ENCODE measurements at regions not wholly inside any gene's neighbourhood (a gene's known extent, or its start where the extent isn't known, plus 50 kb on each side); places are given as distances from the start of the nearest gene placed in this dataset.

DNA sequence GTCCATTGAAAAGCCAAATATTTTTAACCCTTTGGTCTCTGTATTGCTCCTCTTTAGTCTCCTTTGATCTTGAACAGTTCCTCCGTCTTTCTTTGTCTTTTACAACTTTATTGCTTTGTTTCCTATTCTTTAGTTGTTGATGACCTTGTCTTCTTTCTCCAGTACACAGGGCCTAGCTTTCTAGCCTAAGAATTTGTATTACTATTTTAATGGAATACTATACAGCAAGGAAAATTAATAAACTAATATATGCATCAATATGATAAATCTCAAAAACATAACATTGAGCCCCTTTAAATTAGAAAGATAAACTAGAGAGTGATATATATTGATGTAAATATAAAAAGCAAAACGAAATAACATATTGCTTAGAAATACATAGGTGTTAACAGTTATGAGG is 88.7 kb downstream of the NR1D2 start:
- POLR2A ChIA-PET, result no interaction called here
- Mint-ChIP-seq H3K27me3 (peaks cover 0 to 7% (median 0%) of the 10 kb centered on the region in 5 donors), H3K9me3 (peaks cover 0 to 22% (median 5%) of the 10 kb centered on the region in 9 donors), H3K27ac (no peak overlapping the region), H3K36me3 (peaks cover 0 to 6% (median 5%) of the 10 kb centered on the region in 3 donors), H3K4me3 (no peak overlapping the region), H3K4me1 (no peaks in the 10 kb centered on the region)
- no peak for DNase-seq
- ATAC-seq, result no peak

GRCh38 chr3:24034464-24034863 is 89.4 kb downstream of the NR1D2 start:
- Mint-ChIP-seq H3K4me3 (no peak overlapping the region), H3K4me1 (no peaks in the 10 kb centered on the region), H3K36me3 (peaks cover 0 to 6% (median 5%) of the 10 kb centered on the region in 3 donors), H3K27me3 (peaks cover 0 to 7% (median 0%) of the 10 kb centered on the region in 5 donors), H3K9me3 (peaks cover 0 to 22% (median 5%) of the 10 kb centered on the region in 9 donors), H3K27ac (no peak overlapping the region)
- POLR2A ChIA-PET, result interaction anchor here (0.7 kb wide), 1 partner anchor 15 kb away, joined by 8 read pairs; no protein-coding TSS in a partner anchor
- no peak for ATAC-seq
- DNase-seq, result no peak

- Mint-ChIP-seq H3K9me3 (peaks cover 0 to 12% (median 2%) of the 10 kb centered on the region in 9 donors), H3K36me3 (no peaks in the 10 kb centered on the region), H3K27ac (no peak overlapping the region), H3K27me3 (peaks cover 0 to 5% (median 0%) of the 10 kb centered on the region in 5 donors), H3K4me1 (no peaks in the 10 kb centered on the region), H3K4me3 (no peak overlapping the region)
- POLR2A ChIA-PET, result no interaction called here
- ATAC-seq, result no peak
- DNase-seq, result no peak
Measured at GRCh38 chr3:24037971-24038370, 92.9 kb downstream of the NR1D2 start.

DNA sequence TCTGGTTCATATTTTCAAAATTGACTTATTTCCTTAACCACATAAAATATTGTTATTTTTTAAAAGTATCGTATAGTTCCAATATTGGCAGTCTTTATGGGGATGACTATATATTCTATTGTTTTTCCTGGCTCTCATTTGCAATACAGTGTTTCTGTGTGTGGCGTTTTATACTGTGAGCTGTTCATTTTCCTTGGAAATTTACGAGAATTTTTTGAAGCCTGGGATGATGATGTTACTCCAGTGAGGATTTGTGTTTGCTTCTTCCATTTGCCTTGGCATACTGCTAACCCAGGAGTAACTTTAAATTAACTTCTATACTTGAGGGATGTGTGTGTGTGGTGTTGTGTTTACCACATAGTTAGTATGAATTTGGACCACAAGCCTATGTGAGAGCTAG is 95.2 kb downstream of the NR1D2 start:
- Mint-ChIP-seq H3K4me3 (no peak overlapping the region), H3K27ac (peak overlapping the region in 1 of 10 donors; percentile 6), H3K4me1 (no peaks in the 10 kb centered on the region), H3K9me3 (no peaks in the 10 kb centered on the region), H3K27me3 (peaks cover 0 to 3% (median 2%) of the 10 kb centered on the region in 5 donors), H3K36me3 (no peaks in the 10 kb centered on the region)
- ATAC-seq (no peak), DNase-seq (no peak)
- POLR2A ChIA-PET, result no interaction called here

DNA sequence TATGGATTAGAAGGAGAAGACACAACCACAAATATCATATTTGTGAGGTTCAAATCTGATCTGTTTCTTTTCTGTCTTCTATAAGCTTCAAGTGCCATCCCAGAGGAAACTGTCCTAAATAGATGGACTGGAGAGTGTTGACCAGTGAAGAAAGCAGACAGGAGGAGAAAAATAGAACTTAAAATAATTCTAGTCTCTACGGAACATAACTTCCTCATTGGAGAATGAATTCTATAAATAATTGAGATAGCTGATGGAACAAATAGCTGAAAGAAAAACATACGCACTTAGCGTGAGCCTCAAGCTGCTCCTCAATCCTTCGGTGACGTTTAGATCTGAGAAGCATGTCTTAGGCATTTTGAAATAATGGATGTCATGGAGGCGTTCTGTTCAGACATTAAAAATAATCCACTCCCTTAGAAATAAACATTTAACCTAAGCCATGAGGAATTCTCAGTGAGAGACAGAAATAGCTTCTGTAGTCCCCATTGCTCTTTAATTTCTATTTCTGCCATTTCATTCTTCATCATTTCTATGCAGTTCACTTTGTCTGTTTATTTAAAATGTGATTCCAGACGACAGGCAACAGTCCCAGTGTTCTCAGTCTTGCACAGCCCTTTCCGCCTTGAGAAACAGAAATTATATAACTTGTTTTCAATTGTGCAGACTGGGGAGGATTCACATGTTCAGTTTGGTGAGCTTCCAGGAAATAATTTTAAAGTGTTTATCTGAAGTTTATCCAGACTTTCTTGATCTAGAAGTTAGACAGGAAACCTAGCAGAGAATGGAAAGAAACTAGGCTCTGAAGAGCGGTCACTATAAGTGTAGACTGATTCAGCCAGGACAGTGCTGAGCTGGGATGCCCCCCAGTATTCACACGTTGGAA is 97.3 kb downstream of the NR1D2 start:
- POLR2A ChIA-PET, result no interaction called here
- Mint-ChIP-seq H3K4me3 (no peak overlapping the region), H3K27ac (no peak overlapping the region), H3K27me3 (peaks cover 0 to 7% (median 0%) of the 10 kb centered on the region in 5 donors), H3K4me1 (no peaks in the 10 kb centered on the region), H3K36me3 (no peaks in the 10 kb centered on the region), H3K9me3 (no peaks in the 10 kb centered on the region)
- ATAC-seq (no peak), DNase-seq (no peak)

GRCh38 chr3:24043168-24043567 is 98.1 kb downstream of the NR1D2 start:
- Mint-ChIP-seq H3K36me3 (no peaks in the 10 kb centered on the region), H3K4me1 (no peaks in the 10 kb centered on the region), H3K27me3 (peaks cover 0 to 7% (median 0%) of the 10 kb centered on the region in 5 donors), H3K9me3 (no peaks in the 10 kb centered on the region), H3K4me3 (no peak overlapping the region), H3K27ac (no peak overlapping the region)
- DNase-seq (no peak), ATAC-seq (no peak)
- POLR2A ChIA-PET, result no interaction called here

DNA sequence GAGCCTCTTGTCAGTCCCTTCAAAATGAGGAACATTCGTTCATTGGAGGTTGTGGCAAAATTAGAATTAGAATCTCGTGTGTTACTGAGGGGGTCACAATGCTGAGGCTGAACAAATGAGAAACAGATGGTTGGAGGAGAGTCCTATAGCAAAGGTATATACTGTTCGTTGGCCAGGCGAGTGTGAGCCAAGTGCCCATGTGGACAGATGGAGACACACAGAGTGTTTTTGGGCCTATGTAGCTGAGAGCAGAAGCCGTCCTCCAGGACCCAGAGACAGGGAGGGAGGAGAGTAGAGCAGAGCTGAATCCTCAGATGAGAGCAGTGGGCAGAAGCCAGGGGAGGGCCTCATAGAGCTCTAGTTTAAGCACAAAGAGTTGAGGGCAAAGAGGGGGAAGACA is 98.9 kb downstream of the NR1D2 start:
- H3K27me3 Mint-ChIP-seq, result peaks cover 0 to 7% (median 0%) of the 10 kb centered on the region in 5 donors

GRCh38 chr3:24046214-24046613 is 101.1 kb downstream of the NR1D2 start:
- H3K36me3 Mint-ChIP-seq, result no peaks in the 10 kb centered on the region
- peaks cover 0 to 10% (median 0%) of the 10 kb centered on the region in 5 donors for H3K27me3 Mint-ChIP-seq
- no peaks in the 10 kb centered on the region for H3K4me1 Mint-ChIP-seq
- H3K9me3 Mint-ChIP-seq, result peaks cover 0 to 3% (median 0%) of the 10 kb centered on the region in 9 donors
- DNase-seq (no peak), ATAC-seq (no peak)
- POLR2A ChIA-PET, result no interaction called here
- no peak overlapping the region for H3K27ac Mint-ChIP-seq
- H3K4me3 Mint-ChIP-seq, result no peak overlapping the region

More for the DNA sequence above, 98.9 kb downstream of the NR1D2 start:
- Mint-ChIP-seq H3K36me3 (no peaks in the 10 kb centered on the region), H3K4me1 (no peaks in the 10 kb centered on the region), H3K27ac (no peak overlapping the region), H3K4me3 (no peak overlapping the region), H3K9me3 (no peaks in the 10 kb centered on the region)
- DNase-seq (no peak), ATAC-seq (no peak)
- POLR2A ChIA-PET, result no interaction called here

- peaks cover 0 to 10% (median 0%) of the 10 kb centered on the region in 5 donors for H3K27me3 Mint-ChIP-seq
- ATAC-seq (no peak), DNase-seq (no peak)
- H3K27ac Mint-ChIP-seq, result no peak overlapping the region
- H3K4me1 Mint-ChIP-seq, result no peaks in the 10 kb centered on the region
- peaks cover 0 to 3% (median 0%) of the 10 kb centered on the region in 9 donors for H3K9me3 Mint-ChIP-seq
- no peak overlapping the region for H3K4me3 Mint-ChIP-seq
- POLR2A ChIA-PET, result no interaction called here
- no peaks in the 10 kb centered on the region for H3K36me3 Mint-ChIP-seq
Measured at GRCh38 chr3:24047513-24047912, 102.4 kb downstream of the NR1D2 start.

DNA sequence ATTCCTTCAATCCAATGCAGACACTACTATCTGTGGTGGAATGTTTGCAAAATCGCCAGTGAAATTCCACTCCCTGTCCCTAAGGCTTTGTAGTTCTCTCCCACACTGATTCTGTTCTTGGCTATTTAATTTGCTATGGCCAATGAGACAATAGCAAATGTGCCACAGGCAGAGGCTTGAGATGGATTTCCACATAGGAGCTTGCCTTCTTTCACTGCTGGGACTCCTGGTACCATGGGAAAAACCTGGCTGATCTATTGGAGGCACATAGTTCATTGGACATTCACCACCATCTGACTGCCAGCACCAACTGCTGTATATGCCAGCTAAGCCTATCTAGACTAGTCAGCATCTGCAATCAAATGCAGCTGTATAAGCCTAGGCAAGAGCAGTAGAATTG is 103.8 kb downstream of the NR1D2 start:
- POLR2A ChIA-PET, result no interaction called here
- no peak overlapping the region for H3K4me3 Mint-ChIP-seq
- no peak for ATAC-seq

GRCh38 chr3:24052446-24052845 is 107.4 kb downstream of the NR1D2 start:
- Mint-ChIP-seq H3K4me1 (peaks cover 0 to 1% (median 0%) of the 10 kb centered on the region in 4 donors), H3K27me3 (peaks cover 0 to 16% (median 6%) of the 10 kb centered on the region in 5 donors), H3K9me3 (peaks cover 0 to 17% (median 3%) of the 10 kb centered on the region in 9 donors), H3K27ac (no peak overlapping the region), H3K36me3 (no peaks in the 10 kb centered on the region), H3K4me3 (no peak overlapping the region)
- no peak for DNase-seq
- no peak for ATAC-seq
- POLR2A ChIA-PET, result no interaction called here

More for the DNA sequence above, 103.8 kb downstream of the NR1D2 start:
- peaks cover 0 to 3% (median 0%) of the 10 kb centered on the region in 9 donors for H3K9me3 Mint-ChIP-seq
- H3K4me1 Mint-ChIP-seq, result peaks cover 0 to 1% (median 0%) of the 10 kb centered on the region in 4 donors
- H3K36me3 Mint-ChIP-seq, result no peaks in the 10 kb centered on the region
- no peak for DNase-seq
- H3K27me3 Mint-ChIP-seq, result peaks cover 0 to 9% (median 0%) of the 10 kb centered on the region in 5 donors
- H3K27ac Mint-ChIP-seq, result no peak overlapping the region

DNA sequence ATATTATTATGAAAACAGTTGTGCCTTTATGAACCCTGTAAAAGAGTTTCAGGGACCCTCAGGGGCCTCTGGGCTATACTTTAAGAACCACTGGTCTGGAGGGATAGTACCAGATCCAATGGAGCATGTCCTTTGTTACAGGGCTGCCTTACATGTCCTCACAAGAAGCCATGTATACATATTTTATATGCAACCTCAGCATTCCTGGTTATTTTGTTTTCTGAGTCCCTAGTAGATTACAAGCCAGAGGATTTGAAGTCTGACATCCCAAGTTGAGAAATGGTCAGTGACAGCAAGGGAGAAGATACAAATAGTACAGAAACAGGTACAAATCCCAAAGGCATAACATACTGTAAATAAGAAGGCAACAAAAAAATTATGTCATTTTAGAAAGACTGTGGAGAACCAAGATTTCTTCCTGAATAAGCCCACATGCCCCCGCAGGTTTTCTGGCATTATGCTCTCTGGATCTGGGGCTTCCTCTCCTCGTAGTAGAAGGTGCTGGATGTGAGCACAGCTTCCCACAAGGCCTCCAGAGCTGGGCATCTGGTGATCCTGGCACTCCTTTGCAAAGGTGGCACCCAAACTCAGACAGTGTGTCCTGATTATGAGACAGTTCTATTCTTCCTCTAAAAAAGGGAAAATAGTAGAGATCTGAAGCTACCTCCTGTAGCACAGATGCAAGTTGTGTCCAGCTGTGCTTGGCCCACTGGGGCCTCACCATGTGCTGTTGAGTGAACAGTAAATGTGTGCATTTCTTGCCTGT is 114.0 kb downstream of the NR1D2 start:
- no peak for ATAC-seq
- POLR2A ChIA-PET, result no interaction called here
- Mint-ChIP-seq H3K36me3 (peaks cover 0 to 5% (median 3%) of the 10 kb centered on the region in 3 donors), H3K4me3 (no peak overlapping the region), H3K9me3 (peaks cover 0 to 17% (median 2%) of the 10 kb centered on the region in 9 donors), H3K27me3 (peaks cover 0 to 31% (median 9%) of the 10 kb centered on the region in 5 donors), H3K4me1 (no peaks in the 10 kb centered on the region), H3K27ac (no peak overlapping the region)
- no peak for DNase-seq

GRCh38 chr3:24060055-24060454 is 115.0 kb downstream of the NR1D2 start:
- no peaks in the 10 kb centered on the region for H3K4me1 Mint-ChIP-seq
- H3K4me3 Mint-ChIP-seq, result no peak overlapping the region
- no peak for ATAC-seq
- H3K27me3 Mint-ChIP-seq, result peaks cover 0 to 31% (median 9%) of the 10 kb centered on the region in 5 donors
- no peak overlapping the region for H3K27ac Mint-ChIP-seq
- POLR2A ChIA-PET, result no interaction called here
- peaks cover 0 to 17% (median 2%) of the 10 kb centered on the region in 9 donors for H3K9me3 Mint-ChIP-seq
- H3K36me3 Mint-ChIP-seq, result peaks cover 0 to 5% (median 5%) of the 10 kb centered on the region in 3 donors
- DNase-seq, result no peak

All from naive thymus-derived CD8-positive, alpha-beta T cell (primary cell).